ENCODE measurements at regions not wholly inside any gene's neighbourhood (a gene's known extent, or its start where the extent isn't known, plus 50 kb on each side); places are given as distances from the start of the nearest gene placed in this dataset.
"Not testable (repeated sequence)": the region's sequence is repeated elsewhere in the genome, so short reads cannot be mapped to it uniquely, and the experiment has no call there.

- Mint-ChIP-seq H3K9me3 (peaks cover 24% of the 10 kb centered on the region), H3K4me1 (ENCODE audit: low read depth) (peaks cover 24% of the 10 kb centered on the region; the same call in 1 of the 2 replicates), H3K27ac (peak overlapping the region; percentile 32; the same call in 1 of the 2 replicates)
- H3K27me3 Mint-ChIP-seq (ENCODE audit: insufficient read depth); DNase-seq; H3K4me3 Mint-ChIP-seq; H3K36me3 Mint-ChIP-seq (ENCODE audit: low read depth): not testable (repeated sequence)
Measured at GRCh38 chr3:75840160-75840559, 54.8 kb upstream of the ZNF717 start.

GRCh38 chr3:75850301-75851008 lies 65.1 kb upstream of the ZNF717 start:
- not testable (repeated sequence) for H3K27me3 Mint-ChIP-seq (ENCODE audit: insufficient read depth); H3K4me1 Mint-ChIP-seq (ENCODE audit: low read depth); H3K4me3 Mint-ChIP-seq; H3K36me3 Mint-ChIP-seq (ENCODE audit: low read depth); H3K27ac Mint-ChIP-seq; DNase-seq
- peaks cover 33% of the 10 kb centered on the region for H3K9me3 Mint-ChIP-seq

GRCh38 chr3:75863130-75863529 lies 77.8 kb upstream of the ZNF717 start:
- peaks cover 28% of the 10 kb centered on the region; the same call in 1 of the 2 replicates for H3K9me3 Mint-ChIP-seq
- no peak for TF ChIP-seq CTCF (IDR thresholded peaks at IDR 0.05)
- no peaks in the 10 kb centered on the region; the same call in 1 of the 2 replicates for H3K4me1 Mint-ChIP-seq (ENCODE audit: low read depth)
- H3K36me3 Mint-ChIP-seq (ENCODE audit: low read depth) = no peaks in the 10 kb centered on the region
- no peak for DNase-seq
- H3K4me3 Mint-ChIP-seq = no peak overlapping the region
- H3K27me3 Mint-ChIP-seq (ENCODE audit: insufficient read depth) = no peaks in the 10 kb centered on the region; the same call in 1 of the 2 replicates
- no peak overlapping the region for H3K27ac Mint-ChIP-seq

- Mint-ChIP-seq H3K4me3 (no peak overlapping the region), H3K27ac (no peak overlapping the region), H3K4me1 (ENCODE audit: low read depth) (no peaks in the 10 kb centered on the region; the same call in 1 of the 2 replicates), H3K27me3 (ENCODE audit: insufficient read depth) (no peaks in the 10 kb centered on the region), H3K9me3 (peaks cover 28% of the 10 kb centered on the region; the same call in 1 of the 2 replicates), H3K36me3 (ENCODE audit: low read depth) (no peaks in the 10 kb centered on the region)
- no peak for DNase-seq
- no peak for TF ChIP-seq CTCF (IDR thresholded peaks at IDR 0.05)
Measured at GRCh38 chr3:75863878-75864277, 78.5 kb upstream of the ZNF717 start.

GRCh38 chr3:75883719-75884118 lies 98.4 kb upstream of the ZNF717 start:
- H3K4me3 Mint-ChIP-seq; H3K36me3 Mint-ChIP-seq (ENCODE audit: low read depth); DNase-seq; H3K27me3 Mint-ChIP-seq (ENCODE audit: insufficient read depth); H3K4me1 Mint-ChIP-seq (ENCODE audit: low read depth); H3K27ac Mint-ChIP-seq: not testable (repeated sequence)
- peaks cover 33% of the 10 kb centered on the region for H3K9me3 Mint-ChIP-seq

- Mint-ChIP-seq H3K27ac (no peak overlapping the region), H3K9me3 (peaks cover 30% of the 10 kb centered on the region), H3K36me3 (ENCODE audit: low read depth) (no peaks in the 10 kb centered on the region), H3K4me3 (no peak overlapping the region), H3K4me1 (ENCODE audit: low read depth) (no peaks in the 10 kb centered on the region; the same call in 1 of the 2 replicates), H3K27me3 (ENCODE audit: insufficient read depth) (no peaks in the 10 kb centered on the region)
- DNase-seq = no peak
- TF ChIP-seq CTCF (IDR thresholded peaks at IDR 0.05) = no peak
Measured at GRCh38 chr3:75886971-75887526, 101.7 kb upstream of the ZNF717 start.

- TF ChIP-seq CTCF (IDR thresholded peaks at IDR 0.05) = no peak
- Mint-ChIP-seq H3K4me1 (ENCODE audit: low read depth) (no peaks in the 10 kb centered on the region; the same call in 1 of the 2 replicates), H3K9me3 (peaks cover 14% of the 10 kb centered on the region; the same call in 1 of the 2 replicates), H3K27ac (no peak overlapping the region), H3K4me3 (no peak overlapping the region; the same call in 1 of the 2 replicates), H3K27me3 (ENCODE audit: insufficient read depth) (no peaks in the 10 kb centered on the region; the same call in 1 of the 2 replicates), H3K36me3 (ENCODE audit: low read depth) (no peaks in the 10 kb centered on the region)
- DNase-seq = no peak
Measured at GRCh38 chr3:75894234-75894633, 108.9 kb upstream of the ZNF717 start.

Data from HFFc6 (cell line).